ENCODE measurements at regions not wholly inside any gene's neighbourhood (a gene's known extent, or its start where the extent isn't known, plus 50 kb on each side); places are given as distances from the start of the nearest gene placed in this dataset.
A peak's percentile ranks its signal among the peaks of the same experiment; 100 is the strongest.

- no peak for DNase-seq
- peaks cover 44 to 69% of the 10 kb centered on the region in 2 donors for H3K4me1 ChIP-seq (ENCODE audit: control insufficient read depth in 2 of 2, insufficient read depth in 2 of 2, low read length in 2 of 2)
- peaks cover 0 to 8% (median 0%) of the 10 kb centered on the region in 3 donors for H3K9me3 ChIP-seq (ENCODE audit: control extremely low read depth in 1 of 3, control insufficient read depth in 2 of 3, insufficient read depth in 1 of 3, low read length in 2 of 3)
- Mint-ChIP-seq H3K27ac (no peak overlapping the region), H3K4me1 (peaks cover 70% of the 10 kb centered on the region), H3K4me3 (no peak overlapping the region), H3K27me3 (no peaks in the 10 kb centered on the region), H3K9me3 (ENCODE audit: insufficient read depth) (no peaks in the 10 kb centered on the region)
- no peaks in the 10 kb centered on the region for H3K27me3 ChIP-seq (replicated peaks in 1 of 4; ENCODE audit: control extremely low read depth in 1 of 4, control insufficient read depth in 3 of 4, insufficient read depth in 4 of 4, low read length in 3 of 4)
- H2AFZ ChIP-seq (ENCODE audit: insufficient read depth, low read depth, low read length, poor library complexity, severe bottlenecking): no peak overlapping the region
- no peak for ATAC-seq (ENCODE audit: low read depth)
- H3K36me3 ChIP-seq (replicated peaks in 1 of 2; ENCODE audit: control extremely low read depth in 1 of 2, control insufficient read depth in 1 of 2, extremely low read depth in 1 of 2, insufficient read depth in 2 of 2, low read length in 1 of 2): peaks cover 0 to 3% of the 10 kb centered on the region in 2 experiments
- peaks cover 81% of the 10 kb centered on the region for H4K20me1 ChIP-seq (ENCODE audit: control insufficient read depth, insufficient read depth, low read length, poor library complexity, severe bottlenecking)
- POLR2A ChIA-PET: no interaction called here
- no peak overlapping the region for H3K9ac ChIP-seq (ENCODE audit: low read length)
- H3K79me2 ChIP-seq (ENCODE audit: control insufficient read depth, insufficient read depth, low read length): peaks cover 98% of the 10 kb centered on the region
- H3K27ac ChIP-seq (ENCODE audit: low read length in 2 of 2): no peak overlapping the region
- WGBS (ENCODE audit: insufficient coverage): 80% methylated on average over 1 of the region's 5 CpGs
- TF ChIP-seq, protein P1, sequence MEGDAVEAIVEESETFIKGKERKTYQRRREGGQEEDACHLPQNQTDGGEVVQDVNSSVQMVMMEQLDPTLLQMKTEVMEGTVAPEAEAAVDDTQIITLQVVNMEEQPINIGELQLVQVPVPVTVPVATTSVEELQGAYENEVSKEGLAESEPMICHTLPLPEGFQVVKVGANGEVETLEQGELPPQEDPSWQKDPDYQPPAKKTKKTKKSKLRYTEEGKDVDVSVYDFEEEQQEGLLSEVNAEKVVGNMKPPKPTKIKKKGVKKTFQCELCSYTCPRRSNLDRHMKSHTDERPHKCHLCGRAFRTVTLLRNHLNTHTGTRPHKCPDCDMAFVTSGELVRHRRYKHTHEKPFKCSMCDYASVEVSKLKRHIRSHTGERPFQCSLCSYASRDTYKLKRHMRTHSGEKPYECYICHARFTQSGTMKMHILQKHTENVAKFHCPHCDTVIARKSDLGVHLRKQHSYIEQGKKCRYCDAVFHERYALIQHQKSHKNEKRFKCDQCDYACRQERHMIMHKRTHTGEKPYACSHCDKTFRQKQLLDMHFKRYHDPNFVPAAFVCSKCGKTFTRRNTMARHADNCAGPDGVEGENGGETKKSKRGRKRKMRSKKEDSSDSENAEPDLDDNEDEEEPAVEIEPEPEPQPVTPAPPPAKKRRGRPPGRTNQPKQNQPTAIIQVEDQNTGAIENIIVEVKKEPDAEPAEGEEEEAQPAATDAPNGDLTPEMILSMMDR (IDR thresholded peaks at IDR 0.05): no peak
- TF ChIP-seq EZH2 (IDR thresholded peaks at IDR 0.05; ENCODE audit: borderline replicate concordance, insufficient read depth, low read depth, low read length, poor library complexity, severe bottlenecking): no peak
- intact Hi-C loops (cut with micrococcal nuclease): no loop called here
- no peak overlapping the region for H3K4me2 ChIP-seq (replicated peaks; ENCODE audit: low read depth, low read length, poor library complexity, severe bottlenecking)
- CTCF ChIA-PET: interaction anchor here (1.6 kb wide), 1 partner anchor 72 kb away, joined by 7 read pairs; no protein-coding TSS in a partner anchor
- no peak overlapping the region for H3K4me3 ChIP-seq (ENCODE audit: control extremely low read depth in 1 of 5, extremely low read depth in 1 of 5, insufficient read depth in 1 of 5, low read depth in 2 of 5, low read length in 4 of 5)
These were observed 63.6 kb upstream of the TRAK1 start for GRCh38 chr3:42027571-42027970.

GRCh38 chr3:42025370-42026138 is 63.7 kb upstream of the ULK4 start:
- CTCF ChIA-PET: interaction anchor here (0.7 to 1.9 kb wide), 8 partner anchors 9 to 165 kb away, joined by 3 to 9 read pairs (median 4); no protein-coding TSS in a partner anchor
- peaks cover 56 to 70% of the 10 kb centered on the region in 2 donors for H3K4me1 ChIP-seq (ENCODE audit: control insufficient read depth in 2 of 2, insufficient read depth in 2 of 2, low read length in 2 of 2)

More at GRCh38 chr3:42025370-42026138, 63.7 kb upstream of the ULK4 start:
- peak overlapping the region; percentile 34 for H3K9ac ChIP-seq (ENCODE audit: low read length)
- DNase-seq (peak; percentile 65), ATAC-seq (ENCODE audit: low read depth) (peak; percentile 62)
- no peak overlapping the region for H2AFZ ChIP-seq (ENCODE audit: insufficient read depth, low read depth, low read length, poor library complexity, severe bottlenecking)
- Mint-ChIP-seq H3K4me1 (peaks cover 76% of the 10 kb centered on the region), H3K27me3 (no peaks in the 10 kb centered on the region), H3K9me3 (ENCODE audit: insufficient read depth) (no peaks in the 10 kb centered on the region), H3K4me3 (peak overlapping the region; percentile 68), H3K27ac (peak overlapping the region; percentile 69)
- intact Hi-C loops (cut with micrococcal nuclease): loop anchor here (1.0 to 2.0 kb wide), 2 partner anchors 8 to 15 kb away; no protein-coding TSS in a partner anchor
- H3K4me2 ChIP-seq (replicated peaks; ENCODE audit: low read depth, low read length, poor library complexity, severe bottlenecking): peak overlapping the region; percentile 61
- 0% methylated on average over 5 of the region's 7 CpGs for WGBS (ENCODE audit: insufficient coverage)
- peaks cover 86% of the 10 kb centered on the region for H4K20me1 ChIP-seq (ENCODE audit: control insufficient read depth, insufficient read depth, low read length, poor library complexity, severe bottlenecking)
- POLR2A ChIA-PET: interaction anchor here (0.6 to 1.3 kb wide), 5 partner anchors 12 to 554 kb away, joined by 3 to 6 read pairs (median 5); no protein-coding TSS in a partner anchor
- H3K79me2 ChIP-seq (ENCODE audit: control insufficient read depth, insufficient read depth, low read length): peaks cover 98% of the 10 kb centered on the region
- peaks cover 0 to 3% of the 10 kb centered on the region in 2 experiments for H3K36me3 ChIP-seq (replicated peaks in 1 of 2; ENCODE audit: control extremely low read depth in 1 of 2, control insufficient read depth in 1 of 2, extremely low read depth in 1 of 2, insufficient read depth in 2 of 2, low read length in 1 of 2)
- H3K4me3 ChIP-seq (ENCODE audit: control extremely low read depth in 1 of 5, extremely low read depth in 1 of 5, insufficient read depth in 1 of 5, low read depth in 2 of 5, low read length in 4 of 5): peak overlapping the region in 2 of 5 experiments; percentile 14 to 18
- no peaks in the 10 kb centered on the region for H3K27me3 ChIP-seq (replicated peaks in 1 of 4; ENCODE audit: control extremely low read depth in 1 of 4, control insufficient read depth in 3 of 4, insufficient read depth in 4 of 4, low read length in 3 of 4)
- H3K27ac ChIP-seq (ENCODE audit: low read length in 2 of 2): peak overlapping the region; percentile 59 to 81
- H3K9me3 ChIP-seq (ENCODE audit: control extremely low read depth in 1 of 3, control insufficient read depth in 2 of 3, insufficient read depth in 1 of 3, low read length in 2 of 3): peaks cover 0 to 8% (median 0%) of the 10 kb centered on the region in 3 donors
- TF ChIP-seq, protein P1 (IDR thresholded peaks at IDR 0.05): no peak
